ENCODE measurements at regions not wholly inside any gene's neighbourhood (a gene's known extent, or its start where the extent isn't known, plus 50 kb on each side); places are given as distances from the start of the nearest gene placed in this dataset.

GRCh38 chr12:24255920-24256665 is 306.6 kb upstream of the SOX5 start:
- no peak for DNase-seq

- no peak for DNase-seq
These were observed 303.1 kb upstream of the SOX5 start for GRCh38 chr12:24252602-24253001.

GRCh38 chr12:24246934-24247333 is 297.5 kb upstream of the SOX5 start:
- DNase-seq = no peak

GRCh38 chr12:24246376-24246775 is 296.9 kb upstream of the SOX5 start:
- no peak for DNase-seq

- DNase-seq = no peak
These were observed 295.3 kb upstream of the SOX5 start for GRCh38 chr12:24244801-24245200.

- no peak for DNase-seq
These were observed 294.8 kb upstream of the SOX5 start for GRCh38 chr12:24244231-24244630.

GRCh38 chr12:24240707-24241106 is 291.2 kb upstream of the SOX5 start:
- DNase-seq = no peak

GRCh38 chr12:24233519-24234246 is 284.2 kb upstream of the SOX5 start:
- no peak for DNase-seq

- DNase-seq = no peak
These were observed 283.1 kb upstream of the SOX5 start for GRCh38 chr12:24232531-24232930.

GRCh38 chr12:24231298-24231697 is 281.8 kb upstream of the SOX5 start:
- no peak for DNase-seq

GRCh38 chr12:24230061-24230701 is 280.7 kb upstream of the SOX5 start:
- no peak for DNase-seq

- no peak for DNase-seq
These were observed 279.7 kb upstream of the SOX5 start for GRCh38 chr12:24229031-24229700.

- no peak for DNase-seq
These were observed 278.9 kb upstream of the SOX5 start for GRCh38 chr12:24228371-24228770.

GRCh38 chr12:24227551-24227950 is 278.1 kb upstream of the SOX5 start:
- no peak for DNase-seq

- no peak for DNase-seq
These were observed 277.4 kb upstream of the SOX5 start for GRCh38 chr12:24226745-24227350.

- no peak for DNase-seq
These were observed 274.9 kb upstream of the SOX5 start for GRCh38 chr12:24224401-24224800.

GRCh38 chr12:24223926-24224325 is 274.5 kb upstream of the SOX5 start:
- no peak for DNase-seq

- no peak for DNase-seq
These were observed 273.5 kb upstream of the SOX5 start for GRCh38 chr12:24222968-24223367.

- peak; percentile 5 for DNase-seq
These were observed 263.0 kb upstream of the SOX5 start for GRCh38 chr12:24212496-24212895.

GRCh38 chr12:24206621-24207020 is 257.2 kb upstream of the SOX5 start:
- DNase-seq = no peak

GRCh38 chr12:24201258-24201970 is 251.9 kb upstream of the SOX5 start:
- no peak for DNase-seq

GRCh38 chr12:24200010-24200409 is 250.5 kb upstream of the SOX5 start:
- no peak for DNase-seq
